A172 (cell line): ENCODE measurements at regions not wholly inside any gene's neighbourhood (a gene's known extent, or its start where the extent isn't known, plus 50 kb on each side); places are given as distances from the start of the nearest gene placed in this dataset.

Experiments used
- DNase-seq: peaks from one replicate; pipeline ENCODE4 v3.0.0-alpha.2; 2015; ENCODE audit warnings: low spot score

GRCh38 chr18:64322189-64322588 is 173.3 kb upstream of the LINC00305 start:
- DNase-seq: no peak

GRCh38 chr18:64318547-64318946 is 169.7 kb upstream of the LINC00305 start:
- DNase-seq: no peak

GRCh38 chr18:64311859-64312258 is 163.0 kb upstream of the LINC00305 start:
- DNase-seq: no peak

- no peak for DNase-seq
Observed at GRCh38 chr18:64295839-64296238, 147.0 kb upstream of the LINC00305 start.

DNA sequence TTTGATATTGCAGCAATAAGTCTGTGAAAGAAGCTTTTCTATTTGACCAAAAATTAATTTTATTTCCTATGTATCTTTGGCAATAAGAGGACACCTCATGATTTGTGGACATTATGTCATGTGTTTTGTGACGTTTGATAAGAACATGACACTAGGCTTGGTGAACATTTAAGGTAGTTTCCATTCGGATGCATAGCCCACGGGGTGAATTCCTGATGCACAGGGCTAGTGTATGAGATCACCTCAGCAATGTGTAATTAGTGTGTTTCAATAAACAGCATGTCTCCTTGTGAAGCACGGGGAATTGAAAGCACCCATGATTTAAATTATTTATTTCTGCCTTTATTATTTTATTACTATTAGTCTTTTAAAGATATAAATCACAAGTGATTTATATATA is 146.1 kb upstream of the LINC00305 start:
- no peak for DNase-seq

GRCh38 chr18:64288432-64288831 is 139.5 kb upstream of the LINC00305 start:
- DNase-seq: no peak

DNA sequence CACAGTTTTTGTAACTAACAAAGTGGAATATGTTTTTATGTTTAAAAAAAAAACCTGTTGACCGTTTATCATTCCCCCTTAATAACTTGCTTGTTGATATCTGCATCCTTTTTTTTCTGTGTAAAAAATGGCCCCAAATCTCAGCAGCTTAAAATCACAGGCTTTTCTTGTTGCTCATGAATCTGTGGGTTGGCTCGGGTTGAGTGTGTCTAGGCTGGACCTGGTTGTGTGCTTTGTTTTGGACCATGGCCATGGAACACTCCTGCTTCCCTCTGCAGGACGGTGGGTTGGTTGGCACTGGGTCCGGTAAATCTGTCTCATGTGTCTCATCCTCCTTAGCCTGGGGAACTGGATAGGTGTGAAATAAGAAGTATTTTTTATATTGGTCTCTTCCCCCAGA is 139.0 kb upstream of the LINC00305 start:
- no peak for DNase-seq

DNA sequence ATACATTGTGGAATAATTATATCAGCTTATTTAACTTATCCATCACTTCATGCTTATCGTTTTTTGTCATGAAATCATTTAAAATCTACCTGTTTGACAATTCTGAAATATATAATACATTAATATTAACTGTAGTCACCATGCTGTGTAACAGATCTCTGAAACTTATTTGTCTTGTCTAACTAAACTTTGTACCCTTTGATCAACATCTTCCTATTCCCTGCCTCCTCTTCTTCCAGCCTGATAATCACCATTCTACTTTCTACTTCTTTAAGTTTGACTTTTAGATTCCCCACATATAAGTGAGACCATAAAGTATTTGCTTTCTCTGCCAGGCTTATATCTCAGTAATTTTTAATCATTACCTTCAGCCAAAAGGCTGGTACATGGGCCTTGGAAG is 134.2 kb upstream of the LINC00305 start:
- DNase-seq: no peak

GRCh38 chr18:64278026-64278425 is 129.1 kb upstream of the LINC00305 start:
- DNase-seq: no peak

DNA sequence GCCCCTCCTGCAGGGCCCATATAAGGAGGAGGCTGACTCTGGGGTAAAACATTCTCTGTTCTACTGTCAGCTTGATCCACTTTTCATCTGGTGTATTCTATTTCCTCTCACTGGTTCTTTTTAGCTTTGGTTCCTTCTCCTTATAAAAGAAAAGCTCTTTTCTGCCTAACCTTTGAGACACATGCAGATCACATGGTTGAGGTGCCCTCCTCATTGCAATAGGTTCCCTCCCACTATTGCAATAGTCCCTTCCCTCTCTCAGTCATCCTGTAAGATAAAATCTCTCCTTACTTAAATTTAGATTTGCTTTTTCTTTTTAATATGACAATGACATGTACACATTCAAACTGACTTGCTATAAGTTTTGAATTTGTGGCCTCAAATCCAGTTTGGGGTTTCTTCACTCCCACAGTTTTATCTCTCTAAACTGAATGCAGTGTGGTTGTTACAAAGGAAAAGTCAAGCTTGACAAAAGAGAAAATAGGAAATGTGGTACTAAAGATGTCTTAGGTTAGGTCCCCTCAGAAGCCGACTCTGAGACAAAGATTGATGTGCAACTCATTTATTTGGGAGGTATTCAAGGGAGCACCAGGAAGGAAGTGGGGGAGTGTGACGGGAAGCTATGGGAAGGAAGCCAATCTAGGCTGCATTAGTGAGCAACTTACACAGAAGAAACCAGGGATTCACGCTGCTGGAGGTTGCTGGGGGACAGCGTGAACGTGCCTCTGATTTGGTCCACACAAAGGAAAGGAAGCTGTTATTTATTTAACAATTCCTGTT is 127.6 kb upstream of the LINC00305 start:
- DNase-seq: no peak

DNA sequence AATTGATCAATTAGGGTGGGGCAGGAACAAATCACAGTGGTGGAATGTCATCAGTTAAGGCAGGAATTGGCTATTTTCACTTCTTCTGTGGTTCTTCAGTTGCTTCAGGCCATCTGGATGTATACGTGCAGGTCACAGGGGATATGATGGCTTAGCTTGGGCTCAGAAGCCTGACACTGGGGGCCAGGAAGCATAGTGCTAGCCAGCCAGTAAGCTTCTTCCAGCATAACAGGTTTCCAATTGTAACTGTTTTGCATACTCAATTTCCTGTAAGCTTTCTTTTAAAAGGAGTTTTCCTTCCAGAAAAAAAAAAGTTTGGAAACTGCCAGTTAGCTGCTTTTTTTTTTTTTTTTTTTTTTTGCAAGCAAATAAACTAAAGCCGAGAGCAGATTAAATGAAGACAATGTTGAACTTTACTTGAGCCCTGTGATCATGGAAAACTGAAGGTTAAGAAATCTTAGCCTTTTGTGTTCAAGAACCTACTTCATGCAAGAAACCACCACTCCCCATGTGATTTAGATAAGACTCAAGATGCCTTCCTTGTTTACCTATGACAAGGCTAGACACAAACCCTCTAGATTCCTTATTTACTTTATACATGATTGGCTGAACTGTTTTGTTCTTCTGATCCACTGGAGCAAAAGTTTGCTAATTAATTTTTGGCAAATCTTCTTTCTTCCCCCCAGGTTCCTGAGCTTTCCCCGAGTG is 126.9 kb upstream of the LINC00305 start:
- no peak for DNase-seq

- no peak for DNase-seq
Observed at GRCh38 chr18:64273724-64274123, 124.8 kb upstream of the LINC00305 start.

DNA sequence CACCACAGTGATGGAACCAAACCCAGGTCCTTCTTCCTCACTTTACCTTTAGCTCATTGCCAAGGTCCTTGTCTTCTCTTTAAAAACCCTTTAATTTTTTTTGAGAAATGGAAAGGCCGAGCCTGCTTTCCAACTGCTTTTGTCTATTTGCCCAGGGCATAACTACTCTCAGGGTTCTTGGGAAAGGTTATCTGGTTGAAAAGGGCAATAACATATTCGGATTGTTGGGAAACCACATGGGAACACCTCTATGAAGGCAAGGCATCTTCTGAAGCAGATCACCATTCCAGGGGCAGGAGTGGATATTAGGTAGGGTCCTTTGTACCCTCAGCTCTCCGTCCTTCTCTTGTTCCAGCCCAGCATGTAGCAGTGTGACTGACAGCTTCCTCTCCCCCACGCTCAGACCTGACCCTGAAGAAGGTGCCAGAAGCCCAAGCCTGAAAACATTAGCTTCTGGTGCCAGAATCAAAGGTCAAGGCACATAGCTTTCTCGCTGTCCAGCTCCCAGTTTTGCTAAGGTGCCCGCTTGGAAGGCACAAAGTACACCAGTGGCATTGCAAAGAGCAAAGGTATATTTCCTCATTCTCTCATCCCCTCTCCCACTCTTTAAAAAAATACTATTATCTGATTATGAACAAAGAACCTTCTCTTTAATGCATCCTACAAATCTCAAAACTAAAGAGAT is 123.2 kb upstream of the LINC00305 start:
- DNase-seq: no peak

- no peak for DNase-seq
Observed at GRCh38 chr18:64271246-64271645, 122.4 kb upstream of the LINC00305 start.

DNA sequence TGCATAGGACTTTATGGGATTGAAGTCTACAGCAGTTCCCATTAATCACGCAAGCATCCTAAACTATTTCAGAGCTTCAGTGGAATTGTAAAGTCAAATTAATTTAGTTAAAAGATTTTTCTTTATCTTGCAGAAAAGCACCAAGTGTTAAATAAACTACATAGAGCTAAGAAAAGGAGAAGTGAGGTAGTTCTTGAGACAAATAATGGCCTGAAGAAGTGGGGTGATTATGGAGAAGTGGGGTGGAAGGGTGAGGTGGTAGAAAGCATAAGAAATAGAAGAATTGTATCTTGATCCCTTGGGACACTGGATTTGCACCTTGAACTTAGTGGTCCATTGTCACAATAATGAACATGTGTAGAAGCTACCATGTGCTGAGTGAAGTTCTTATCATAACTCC is 121.7 kb upstream of the LINC00305 start:
- DNase-seq: no peak

- DNase-seq: no peak
Observed at GRCh38 chr18:64270121-64270520, 121.2 kb upstream of the LINC00305 start.

- no peak for DNase-seq
Observed at GRCh38 chr18:64264171-64264570, 115.3 kb upstream of the LINC00305 start.

GRCh38 chr18:64260810-64261209 is 111.9 kb upstream of the LINC00305 start:
- no peak for DNase-seq

DNA sequence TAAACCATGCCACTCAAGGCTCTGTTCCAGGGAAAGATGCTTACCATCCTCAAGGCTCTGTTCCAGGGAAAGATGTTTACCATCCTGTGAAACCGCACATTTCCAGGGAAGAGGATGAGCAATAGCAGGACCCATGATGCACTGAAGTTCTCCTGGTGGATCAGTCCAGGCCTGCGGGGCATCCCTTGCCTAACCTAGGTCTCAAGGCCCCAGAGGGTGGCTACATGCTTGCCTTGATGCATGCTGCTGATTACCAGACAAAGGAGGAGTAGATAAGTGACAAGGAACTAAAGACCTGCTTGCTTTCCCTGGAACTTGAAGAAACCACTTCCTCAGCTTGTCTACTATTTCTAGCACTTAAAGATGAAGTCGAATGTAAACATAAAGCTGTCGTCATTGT is 111.0 kb upstream of the LINC00305 start:
- DNase-seq: no peak

DNA sequence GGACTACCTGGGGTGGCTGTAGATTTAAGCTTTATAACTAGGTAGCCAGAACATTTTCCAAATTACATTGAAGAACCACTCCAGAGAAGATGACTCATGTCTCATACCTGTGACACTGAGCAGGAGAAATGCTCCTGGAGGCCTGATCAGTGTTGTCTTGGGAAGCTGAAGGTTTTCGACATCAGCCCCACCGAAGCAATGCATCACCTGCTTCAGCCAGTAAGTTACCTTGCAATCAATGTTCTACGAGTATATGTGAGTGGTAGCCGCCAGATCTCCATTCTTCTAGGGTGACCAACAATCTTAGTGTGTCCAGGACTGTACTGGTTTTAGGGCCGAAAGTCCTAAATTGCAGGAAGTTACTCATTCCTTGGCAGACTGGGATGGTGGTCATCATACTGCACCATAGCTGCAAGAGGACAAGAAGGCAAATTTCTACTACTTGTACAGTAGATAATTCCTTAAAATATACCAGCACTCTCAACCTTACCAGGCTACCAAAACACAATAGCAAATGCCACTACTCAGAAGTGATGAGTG is 109.3 kb upstream of the LINC00305 start:
- DNase-seq: no peak

DNA sequence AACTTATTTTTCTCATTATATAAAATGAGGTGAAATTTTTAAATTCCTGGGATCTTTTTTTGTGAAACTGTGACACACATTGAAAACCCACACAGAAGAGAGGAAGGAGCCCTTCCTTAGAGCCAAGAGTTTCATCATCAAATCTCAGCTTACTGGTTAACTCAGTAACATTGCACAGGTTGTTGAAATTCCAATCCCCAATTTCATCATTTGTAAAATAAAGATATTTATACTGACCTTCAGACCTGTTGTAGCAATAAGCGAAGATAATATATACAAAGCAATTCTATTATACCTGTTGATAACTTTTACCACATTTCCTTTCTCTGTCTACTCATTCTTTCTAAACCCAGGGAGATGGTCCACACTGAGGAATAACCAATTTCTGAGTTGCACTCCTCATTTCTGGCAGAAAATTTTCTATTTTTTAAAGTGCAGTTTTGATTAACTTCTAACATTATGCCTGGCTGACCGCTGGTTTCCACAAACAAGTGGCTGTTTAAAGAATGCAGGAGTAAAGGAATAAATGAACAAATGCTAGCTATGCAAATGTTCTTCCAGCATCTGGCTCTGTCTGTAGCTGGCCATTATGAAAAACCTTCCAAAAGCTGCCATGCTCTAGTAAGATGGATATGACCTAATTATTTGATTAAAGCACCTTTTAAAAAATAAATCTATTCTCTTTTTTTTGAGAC is 105.7 kb upstream of the LINC00305 start:
- DNase-seq: no peak

GRCh38 chr18:64253873-64254272 is 105.0 kb upstream of the LINC00305 start:
- DNase-seq: no peak
